Gastrocnemius medialis (tissue), 4 donors: ENCODE measurements at regions not wholly inside any gene's neighbourhood (a gene's known extent, or its start where the extent isn't known, plus 50 kb on each side); places are given as distances from the start of the nearest gene placed in this dataset.
"Not testable (repeated sequence)": the region's sequence is repeated elsewhere in the genome, so short reads cannot be mapped to it uniquely, and the experiment has no call there.

Source experiments
- ATAC-seq, 2 donors: fragments of 150-250 bp; one replicate each; pipeline ENCODE4 v1.9.1; 2016
- DNase-seq, 2 donors: peaks; one replicate each; pipeline ENCODE4 v3.0.0-alpha.2; 2019
- H3K27ac ChIP-seq, 4 donors: fragments of 200-600 bp; sonication (generic); 1 replicate in 1 of 4; 2 replicates in 3 of 4; pipeline ENCODE4 v1.5.1; 2016 to 2018; ENCODE audit warnings: mild to moderate bottlenecking in 2 of 4, moderate library complexity in 1 of 4
- H3K27me3 ChIP-seq, 3 donors: fragments of 200-600 bp; sonication (generic) in 2 of 3; 1 replicate in 1 of 3; 2 replicates in 2 of 3; pipeline versions ENCODE4 v1.5.1 to v1.6.0; 2016 to 2019; ENCODE audit warnings: mild to moderate bottlenecking in 1 of 3, moderate library complexity in 1 of 3
- H3K36me3 ChIP-seq, 2 donors: fragments of 200-600 bp; sonication (generic) in 1 of 2; one replicate each; pipeline ENCODE4 v1.5.1; 2017 to 2018
- H3K4me1 ChIP-seq, 2 donors: fragments of 200-600 bp; sonication (generic) in 1 of 2; one replicate each; pipeline ENCODE4 v1.5.1; 2016 to 2017; ENCODE audit warnings: mild to moderate bottlenecking in 2 of 2
- H3K4me3 ChIP-seq, 4 donors: fragments of 200-600 bp; sonication (generic) in 3 of 4; 1 replicate in 1 of 4; 2 replicates in 3 of 4; pipeline ENCODE4 v1.5.1; 2016 to 2019; ENCODE audit warnings: mild to moderate bottlenecking in 2 of 4
- H3K9me3 ChIP-seq, 3 donors: fragments of 200-600 bp; sonication (generic) in 2 of 3; 1 replicate in 1 of 3; 2 replicates in 2 of 3; pipeline ENCODE4 v1.5.1; 2016 to 2019
- POLR2A ChIP-seq, 2 donors: fragments of 450-650 bp; IDR thresholded peaks; one replicate each; pipeline ENCODE4 v1.6.1; 2017; ENCODE audit warnings: antibody characterized with exemption in 2 of 2, mild to moderate bottlenecking in 2 of 2, moderate library complexity in 2 of 2
- in situ Hi-C, 4 donors: fragments of 200-750 bp; cut with MboI; loops; one replicate each; pipeline versions ENCODE4 v1.15.0 to v1.8.0; 2017; ENCODE audit warnings: low sequenced_read_pairs in 4 of 4
- intact Hi-C: fragments of 100-400 bp; cut with DNase I; formaldehyde crosslinking; loops from one replicate; pipeline ENCODE4 v1.15.1; 2023; ENCODE audit warnings: low total_unique reads
- TF ChIP-seq, protein P1 (sequence below), 5 experiments: fragments of 450-650 bp in 3 of 5; fragments of 200-600 bp in 2 of 5; sonication (generic) in 2 of 5; IDR thresholded peaks in 4 of 5; conservative IDR thresholded peaks in 1 of 5; 1 replicate in 4 of 5; 2 replicates in 1 of 5; pipeline ENCODE4 v1.5.1; 2016 to 2019; ENCODE audit warnings: antibody characterized with exemption in 5 of 5, mild to moderate bottlenecking in 3 of 5, moderate library complexity in 3 of 5

DNA sequence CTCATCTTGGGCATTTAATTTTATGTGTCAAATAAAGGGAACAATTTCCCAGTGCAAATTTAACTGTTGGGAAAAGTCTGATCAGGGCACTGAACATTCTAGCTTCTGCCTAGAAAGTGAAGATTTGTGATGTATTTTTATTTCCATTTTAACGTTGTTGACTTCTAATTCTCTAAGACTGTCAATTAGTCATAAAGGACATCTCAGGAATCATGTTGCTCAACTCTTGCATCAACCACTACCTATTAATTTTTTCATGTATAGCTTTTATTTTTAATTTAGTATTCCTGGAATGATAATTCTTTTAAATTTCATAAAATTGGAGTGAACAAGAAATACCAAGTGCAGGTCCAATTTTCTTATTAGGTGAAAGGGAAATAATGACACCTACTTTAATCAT, 87.9 kb upstream of the METAP2 start:
- Histone ChIP-seq H3K27me3 (no peaks in the 10 kb centered on the region), H3K36me3 (no peaks in the 10 kb centered on the region), H3K9me3 (no peaks in the 10 kb centered on the region), H3K27ac (peak overlapping the region; percentile 83 to 92 (median 87)), H3K4me3 (peak overlapping the region; percentile 55 to 67 (median 58)), H3K4me1 (peaks cover 23 to 26% of the 10 kb centered on the region in 2 donors)
- in situ Hi-C loops (loop anchor here in 1 of 4 donors (5.0 kb wide), 1 partner anchor 86 kb away; the partner anchor contains the start of gene METAP2), intact Hi-C loops (loop anchor here (5.0 kb wide), 1 partner anchor 44 kb away; no protein-coding TSS in a partner anchor)
- DNase-seq (no peak), ATAC-seq (no peak)
- TF ChIP-seq, protein P1, sequence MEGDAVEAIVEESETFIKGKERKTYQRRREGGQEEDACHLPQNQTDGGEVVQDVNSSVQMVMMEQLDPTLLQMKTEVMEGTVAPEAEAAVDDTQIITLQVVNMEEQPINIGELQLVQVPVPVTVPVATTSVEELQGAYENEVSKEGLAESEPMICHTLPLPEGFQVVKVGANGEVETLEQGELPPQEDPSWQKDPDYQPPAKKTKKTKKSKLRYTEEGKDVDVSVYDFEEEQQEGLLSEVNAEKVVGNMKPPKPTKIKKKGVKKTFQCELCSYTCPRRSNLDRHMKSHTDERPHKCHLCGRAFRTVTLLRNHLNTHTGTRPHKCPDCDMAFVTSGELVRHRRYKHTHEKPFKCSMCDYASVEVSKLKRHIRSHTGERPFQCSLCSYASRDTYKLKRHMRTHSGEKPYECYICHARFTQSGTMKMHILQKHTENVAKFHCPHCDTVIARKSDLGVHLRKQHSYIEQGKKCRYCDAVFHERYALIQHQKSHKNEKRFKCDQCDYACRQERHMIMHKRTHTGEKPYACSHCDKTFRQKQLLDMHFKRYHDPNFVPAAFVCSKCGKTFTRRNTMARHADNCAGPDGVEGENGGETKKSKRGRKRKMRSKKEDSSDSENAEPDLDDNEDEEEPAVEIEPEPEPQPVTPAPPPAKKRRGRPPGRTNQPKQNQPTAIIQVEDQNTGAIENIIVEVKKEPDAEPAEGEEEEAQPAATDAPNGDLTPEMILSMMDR (IDR thresholded peaks at IDR 0.05 in 4 of 5, conservative IDR thresholded peaks at IDR 0.05 in 1 of 5): no peak
- no peak for TF ChIP-seq POLR2A (IDR thresholded peaks at IDR 0.05)

DNA sequence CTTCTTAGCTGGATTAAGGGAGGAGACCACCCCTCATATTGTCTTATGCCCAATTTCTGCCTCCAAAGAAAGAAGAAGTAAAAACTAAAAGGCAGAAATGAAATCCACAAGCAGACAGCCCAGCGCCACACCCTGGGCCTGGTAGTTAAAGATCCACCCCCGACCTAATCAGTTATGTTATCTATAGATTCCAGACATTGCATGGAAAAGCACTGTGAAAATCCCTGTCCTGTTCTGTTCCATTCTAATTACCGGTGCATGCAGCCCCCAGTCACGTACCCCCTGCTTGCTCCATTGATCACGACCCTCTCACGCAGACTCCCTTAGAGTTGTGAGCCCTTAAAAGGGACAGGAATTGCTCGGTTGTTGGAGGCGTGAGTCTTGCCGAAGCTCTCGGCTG, 85.7 kb upstream of the METAP2 start:
- DNase-seq, H3K27ac ChIP-seq, H3K36me3 ChIP-seq, H3K9me3 ChIP-seq, H3K4me3 ChIP-seq, ATAC-seq, H3K27me3 ChIP-seq: not testable (repeated sequence)
- H3K4me1 ChIP-seq: peaks cover 23 to 26% of the 10 kb centered on the region in 2 donors
- intact Hi-C loops: loop anchor here (5.0 kb wide), 1 partner anchor 46 kb away; no protein-coding TSS in a partner anchor
- in situ Hi-C loops: loop anchor here in 1 of 4 donors (5.0 kb wide), 1 partner anchor 84 kb away; the partner anchor contains the start of gene METAP2

GRCh38 chr12:95390192-95390591, 83.8 kb upstream of the METAP2 start:
- Histone ChIP-seq H3K36me3 (no peaks in the 10 kb centered on the region), H3K27me3 (no peaks in the 10 kb centered on the region), H3K9me3 (no peaks in the 10 kb centered on the region), H3K27ac (no peak overlapping the region), H3K4me1 (peaks cover 7 to 14% of the 10 kb centered on the region in 2 donors), H3K4me3 (no peak overlapping the region)
- TF ChIP-seq POLR2A (IDR thresholded peaks at IDR 0.05): no peak
- TF ChIP-seq, protein P1 (IDR thresholded peaks at IDR 0.05 in 4 of 5, conservative IDR thresholded peaks at IDR 0.05 in 1 of 5): no peak
- intact Hi-C loops (no loop called here), in situ Hi-C loops (no loop called here)
- ATAC-seq (no peak), DNase-seq (no peak)

DNA sequence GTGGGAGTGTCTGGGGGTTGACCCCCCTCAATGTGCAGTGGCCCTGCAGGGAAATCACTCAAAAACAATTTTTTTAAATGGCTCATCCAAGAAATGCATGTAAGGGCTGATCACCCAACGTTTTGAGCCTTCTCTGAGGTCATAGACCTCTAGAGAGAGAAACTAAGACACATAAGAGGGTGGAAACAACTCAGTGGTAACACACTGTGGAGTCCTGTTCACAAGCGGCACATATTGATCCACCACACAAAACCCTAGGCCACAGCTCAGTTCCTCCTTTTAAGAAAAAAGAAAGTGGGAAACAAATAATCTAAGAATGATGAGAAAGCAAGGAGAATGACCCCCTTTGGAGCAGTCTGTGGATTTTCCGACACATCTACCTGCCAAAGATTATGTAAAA, 83.0 kb upstream of the METAP2 start:
- intact Hi-C loops: no loop called here
- in situ Hi-C loops: no loop called here
- TF ChIP-seq, protein P1 (IDR thresholded peaks at IDR 0.05 in 4 of 5, conservative IDR thresholded peaks at IDR 0.05 in 1 of 5): no peak
- TF ChIP-seq POLR2A (IDR thresholded peaks at IDR 0.05): no peak

GRCh38 chr12:95393191-95393790, 80.7 kb upstream of the METAP2 start:
- intact Hi-C loops (no loop called here), in situ Hi-C loops (no loop called here)
- ATAC-seq: no peak
- no peak for DNase-seq
- peaks cover 4% of the 10 kb centered on the region in 2 donors for H3K4me1 ChIP-seq
- H3K27ac ChIP-seq: no peak overlapping the region
- no peaks in the 10 kb centered on the region for H3K27me3 ChIP-seq
- no peaks in the 10 kb centered on the region for H3K36me3 ChIP-seq
- H3K4me3 ChIP-seq: no peak overlapping the region
- no peak for TF ChIP-seq POLR2A (IDR thresholded peaks at IDR 0.05)
- TF ChIP-seq, protein P1 (IDR thresholded peaks at IDR 0.05 in 4 of 5, conservative IDR thresholded peaks at IDR 0.05 in 1 of 5): no peak
- H3K9me3 ChIP-seq: no peaks in the 10 kb centered on the region

More for the DNA sequence above, 83.0 kb upstream of the METAP2 start:
- no peak overlapping the region for H3K4me3 ChIP-seq
- H3K4me1 ChIP-seq: peaks cover 3 to 6% of the 10 kb centered on the region in 2 donors
- H3K9me3 ChIP-seq: no peaks in the 10 kb centered on the region
- H3K27me3 ChIP-seq: no peaks in the 10 kb centered on the region
- ATAC-seq (no peak), DNase-seq (no peak)
- H3K36me3 ChIP-seq: no peaks in the 10 kb centered on the region
- H3K27ac ChIP-seq: no peak overlapping the region
